NCI-H345 treated with DMSO at 0.1 percent for 48 hours (cell line): ENCODE measurements at regions not wholly inside any gene's neighbourhood (a gene's known extent, or its start where the extent isn't known, plus 50 kb on each side); places are given as distances from the start of the nearest gene placed in this dataset.

Experiments used
- DNase-seq: peaks from one replicate; lab custom pipeline; 2025; ENCODE audit not compliant: unreplicated experiment; lab: John Stamatoyannopoulos, UW

GRCh38 chr1:199759268-199759730 lies 268.2 kb upstream of the NR5A2 start:
- no peak for DNase-seq

GRCh38 chr1:199762572-199762971 lies 264.9 kb upstream of the NR5A2 start:
- peak; percentile 90 for DNase-seq

GRCh38 chr1:199766218-199766792 lies 261.2 kb upstream of the NR5A2 start:
- DNase-seq, result no peak

GRCh38 chr1:199767700-199768099 lies 259.8 kb upstream of the NR5A2 start:
- no peak for DNase-seq

GRCh38 chr1:199774433-199775089 lies 252.9 kb upstream of the NR5A2 start:
- no peak for DNase-seq

GRCh38 chr1:199776768-199777497 lies 250.6 kb upstream of the NR5A2 start:
- DNase-seq, result no peak

- DNase-seq, result no peak
Measured at GRCh38 chr1:199778324-199778955, 249.1 kb upstream of the NR5A2 start.

GRCh38 chr1:199780091-199780490 lies 247.4 kb upstream of the NR5A2 start:
- DNase-seq, result no peak

GRCh38 chr1:199780948-199781670 lies 246.4 kb upstream of the NR5A2 start:
- DNase-seq, result no peak

GRCh38 chr1:199784138-199784895 lies 243.2 kb upstream of the NR5A2 start:
- DNase-seq, result no peak

GRCh38 chr1:199786695-199787094 lies 240.8 kb upstream of the NR5A2 start:
- DNase-seq, result no peak

GRCh38 chr1:199789141-199789540 lies 238.4 kb upstream of the NR5A2 start:
- no peak for DNase-seq

GRCh38 chr1:199791495-199791894 lies 236.0 kb upstream of the NR5A2 start:
- DNase-seq, result no peak

GRCh38 chr1:199792874-199793273 lies 234.6 kb upstream of the NR5A2 start:
- DNase-seq, result no peak

- DNase-seq, result no peak
Measured at GRCh38 chr1:199794105-199794863, 233.2 kb upstream of the NR5A2 start.

GRCh38 chr1:199799116-199799515 lies 228.4 kb upstream of the NR5A2 start:
- no peak for DNase-seq

- DNase-seq, result no peak
Measured at GRCh38 chr1:199804526-199804925, 223.0 kb upstream of the NR5A2 start.

- DNase-seq, result no peak
Measured at GRCh38 chr1:199808110-199808870, 219.2 kb upstream of the NR5A2 start.

- DNase-seq, result no peak
Measured at GRCh38 chr1:199809311-199809710, 218.2 kb upstream of the NR5A2 start.
